ENCODE measurements at regions not wholly inside any gene's neighbourhood (a gene's known extent, or its start where the extent isn't known, plus 50 kb on each side); places are given as distances from the start of the nearest gene placed in this dataset.

DNA sequence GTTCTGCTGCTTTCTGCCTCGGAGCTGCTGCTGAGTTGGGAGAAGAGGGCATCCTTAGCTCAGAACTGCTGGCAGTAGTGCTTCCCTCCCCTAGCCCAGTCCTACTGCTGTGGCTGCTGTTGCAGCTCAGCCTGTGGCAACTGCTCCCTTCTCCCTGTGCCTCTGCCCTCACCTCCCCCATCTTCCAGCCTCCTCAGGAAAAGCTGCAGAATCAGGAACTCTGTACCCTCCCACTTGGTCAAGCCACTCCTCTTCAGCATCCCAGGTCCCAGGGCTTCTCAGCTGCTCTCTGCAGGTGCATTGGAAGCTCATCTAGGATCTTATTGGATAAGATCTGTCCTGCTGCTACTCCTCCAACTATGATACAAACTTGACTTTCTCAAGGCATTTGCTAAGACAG, 316.7 kb downstream of the BRINP2 start:
- H3K18ac ChIP-seq (ENCODE audit: low read length): no peak overlapping the region
- no peak overlapping the region for H2AFZ ChIP-seq (ENCODE audit: insufficient read depth, low read length, poor library complexity)
- no peak overlapping the region for H2BK120ac ChIP-seq (ENCODE audit: insufficient read depth, low read length, poor library complexity)
- no peak overlapping the region for H3K27ac ChIP-seq (ENCODE audit: low read depth, low read length)
- no peak overlapping the region for H2AK5ac ChIP-seq (ENCODE audit: low read length)
- no peaks in the 10 kb centered on the region for H3K79me2 ChIP-seq (ENCODE audit: control insufficient read depth, insufficient read depth, low read length, poor library complexity)
- no peak overlapping the region for H3K23ac ChIP-seq (ENCODE audit: low read length)
- no peak overlapping the region for H4K8ac ChIP-seq (ENCODE audit: low read depth, low read length)
- no peak overlapping the region for H2BK12ac ChIP-seq (ENCODE audit: low read length)
- DNase-seq: no peak
- H3K79me1 ChIP-seq (ENCODE audit: low read length): no peaks in the 10 kb centered on the region
- H3K4me2 ChIP-seq (ENCODE audit: low read length): no peak overlapping the region
- H3K14ac ChIP-seq (ENCODE audit: low read length): no peak overlapping the region
- no peaks in the 10 kb centered on the region for H3K36me3 ChIP-seq (ENCODE audit: control insufficient read depth in 1 of 2, insufficient read depth in 2 of 2, low read length in 2 of 2)
- no CpG with 5 or more reads among the region's 1 CpG for WGBS (ENCODE audit: extremely low coverage, insufficient coverage, insufficient read length)
- H2BK5ac ChIP-seq (ENCODE audit: low read depth, low read length, poor library complexity): no peak overlapping the region
- no peaks in the 10 kb centered on the region for H3K27me3 ChIP-seq (ENCODE audit: insufficient read depth, low read length)
- H4K91ac ChIP-seq (ENCODE audit: low read depth, low read length): no peak overlapping the region
- no peaks in the 10 kb centered on the region for H3K4me1 ChIP-seq (ENCODE audit: control insufficient read depth in 1 of 2, insufficient read depth in 2 of 2, low read length in 2 of 2)
- H3K9me3 ChIP-seq (ENCODE audit: insufficient read depth, low read depth, low read length): no peaks in the 10 kb centered on the region
- H3K9ac ChIP-seq (ENCODE audit: low read length): no peak overlapping the region
- H4K12ac ChIP-seq (ENCODE audit: low read depth, low read length): no peak overlapping the region
- H3K4ac ChIP-seq (ENCODE audit: low read depth, low read length): no peak overlapping the region
- H3K4me3 ChIP-seq (ENCODE audit: low read depth, low read length): no peak overlapping the region

DNA sequence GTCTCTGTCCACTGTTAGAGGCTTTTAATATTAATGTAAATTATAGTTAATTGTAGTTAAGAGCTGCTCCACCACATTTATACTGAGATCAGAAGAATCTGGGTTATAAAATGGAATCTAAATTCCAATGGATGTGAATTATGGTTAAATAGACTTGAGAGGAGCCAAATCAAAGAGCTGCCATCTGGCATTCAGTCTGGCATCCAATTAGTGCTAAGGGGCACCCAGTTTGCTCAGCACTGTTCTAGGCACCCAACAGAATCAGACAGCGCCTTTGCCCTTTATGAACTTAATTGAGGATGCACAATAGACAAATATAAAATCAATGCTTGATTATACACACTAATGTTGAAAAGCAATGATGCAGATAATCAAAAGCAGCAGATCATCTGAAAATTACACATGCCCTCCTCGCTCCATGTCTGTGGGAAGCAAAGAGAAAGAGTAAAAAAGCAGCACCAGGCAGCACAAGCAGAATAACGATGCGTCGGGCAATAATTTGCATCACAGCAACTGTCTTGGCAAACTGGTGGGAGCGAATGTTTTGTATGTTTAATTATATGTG, 310.1 kb downstream of the BRINP2 start:
- H3K79me2 ChIP-seq (ENCODE audit: control insufficient read depth, insufficient read depth, low read length, poor library complexity): no peaks in the 10 kb centered on the region
- H3K4me3 ChIP-seq (ENCODE audit: low read depth, low read length): no peak overlapping the region
- H3K9me3 ChIP-seq (ENCODE audit: insufficient read depth, low read depth, low read length): no peaks in the 10 kb centered on the region
- H3K27ac ChIP-seq (ENCODE audit: low read depth, low read length): no peak overlapping the region
- no peak overlapping the region for H3K9ac ChIP-seq (ENCODE audit: low read length)
- H3K27me3 ChIP-seq (ENCODE audit: insufficient read depth, low read length): no peaks in the 10 kb centered on the region
- H2BK120ac ChIP-seq (ENCODE audit: insufficient read depth, low read length, poor library complexity): no peak overlapping the region
- no peak for DNase-seq
- no peak overlapping the region for H2BK12ac ChIP-seq (ENCODE audit: low read length)
- H3K79me1 ChIP-seq (ENCODE audit: low read length): no peaks in the 10 kb centered on the region
- no peak overlapping the region for H4K12ac ChIP-seq (ENCODE audit: low read depth, low read length)
- no peak overlapping the region for H2AFZ ChIP-seq (ENCODE audit: insufficient read depth, low read length, poor library complexity)
- no peak overlapping the region for H3K23ac ChIP-seq (ENCODE audit: low read length)
- no peak overlapping the region for H4K91ac ChIP-seq (ENCODE audit: low read depth, low read length)
- no peak overlapping the region for H2AK5ac ChIP-seq (ENCODE audit: low read length)
- H3K4me2 ChIP-seq (ENCODE audit: low read length): no peak overlapping the region
- H2BK5ac ChIP-seq (ENCODE audit: low read depth, low read length, poor library complexity): no peak overlapping the region
- H3K4ac ChIP-seq (ENCODE audit: low read depth, low read length): no peak overlapping the region
- no peaks in the 10 kb centered on the region for H3K36me3 ChIP-seq (ENCODE audit: control insufficient read depth in 1 of 2, insufficient read depth in 2 of 2, low read length in 2 of 2)
- no peaks in the 10 kb centered on the region for H3K4me1 ChIP-seq (ENCODE audit: control insufficient read depth in 1 of 2, insufficient read depth in 2 of 2, low read length in 2 of 2)
- no peak overlapping the region for H3K14ac ChIP-seq (ENCODE audit: low read length)
- no CpG with 5 or more reads among the region's 6 CpGs for WGBS (ENCODE audit: extremely low coverage, insufficient coverage, insufficient read length)
- no peak overlapping the region for H3K18ac ChIP-seq (ENCODE audit: low read length)
- no peak overlapping the region for H4K8ac ChIP-seq (ENCODE audit: low read depth, low read length)

DNA sequence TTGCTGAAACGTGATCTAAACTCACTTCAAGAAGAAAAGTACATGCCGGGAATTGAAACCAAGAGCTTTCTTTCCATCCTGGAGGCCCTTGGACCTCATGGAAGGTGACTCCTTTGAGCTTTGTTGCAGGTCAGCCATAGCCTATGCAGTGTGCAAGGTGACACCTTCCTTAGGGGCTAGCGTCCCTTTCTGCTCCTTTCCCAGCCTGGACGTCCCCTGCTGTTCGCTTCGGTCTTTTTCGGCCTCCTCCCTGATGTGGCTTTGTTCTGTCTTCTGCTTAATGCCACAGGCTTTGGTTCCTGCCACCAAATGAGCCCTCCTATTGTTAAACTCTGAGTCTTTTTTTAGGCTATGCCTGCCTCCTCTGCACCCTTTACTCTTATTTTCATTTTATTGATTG, 308.8 kb downstream of the BRINP2 start:
- no peaks in the 10 kb centered on the region for H3K36me3 ChIP-seq (ENCODE audit: control insufficient read depth in 1 of 2, insufficient read depth in 2 of 2, low read length in 2 of 2)
- H4K8ac ChIP-seq (ENCODE audit: low read depth, low read length): no peak overlapping the region
- no peaks in the 10 kb centered on the region for H3K4me1 ChIP-seq (ENCODE audit: control insufficient read depth in 1 of 2, insufficient read depth in 2 of 2, low read length in 2 of 2)
- no peak overlapping the region for H3K4ac ChIP-seq (ENCODE audit: low read depth, low read length)
- no peak overlapping the region for H3K9ac ChIP-seq (ENCODE audit: low read length)
- H3K4me2 ChIP-seq (ENCODE audit: low read length): no peak overlapping the region
- no peak overlapping the region for H2AK5ac ChIP-seq (ENCODE audit: low read length)
- H3K4me3 ChIP-seq (ENCODE audit: low read depth, low read length): no peak overlapping the region
- no peak for DNase-seq
- no peaks in the 10 kb centered on the region for H3K79me2 ChIP-seq (ENCODE audit: control insufficient read depth, insufficient read depth, low read length, poor library complexity)
- no CpG with 5 or more reads among the region's 7 CpGs for WGBS (ENCODE audit: extremely low coverage, insufficient coverage, insufficient read length)
- no peaks in the 10 kb centered on the region for H3K27me3 ChIP-seq (ENCODE audit: insufficient read depth, low read length)
- H2AFZ ChIP-seq (ENCODE audit: insufficient read depth, low read length, poor library complexity): no peak overlapping the region
- H4K91ac ChIP-seq (ENCODE audit: low read depth, low read length): no peak overlapping the region
- no peak overlapping the region for H3K18ac ChIP-seq (ENCODE audit: low read length)
- H2BK120ac ChIP-seq (ENCODE audit: insufficient read depth, low read length, poor library complexity): no peak overlapping the region
- H3K9me3 ChIP-seq (ENCODE audit: insufficient read depth, low read depth, low read length): no peaks in the 10 kb centered on the region
- no peak overlapping the region for H2BK12ac ChIP-seq (ENCODE audit: low read length)
- H4K12ac ChIP-seq (ENCODE audit: low read depth, low read length): no peak overlapping the region
- no peaks in the 10 kb centered on the region for H3K79me1 ChIP-seq (ENCODE audit: low read length)
- no peak overlapping the region for H2BK5ac ChIP-seq (ENCODE audit: low read depth, low read length, poor library complexity)
- no peak overlapping the region for H3K23ac ChIP-seq (ENCODE audit: low read length)
- H3K14ac ChIP-seq (ENCODE audit: low read length): no peak overlapping the region
- no peak overlapping the region for H3K27ac ChIP-seq (ENCODE audit: low read depth, low read length)

DNA sequence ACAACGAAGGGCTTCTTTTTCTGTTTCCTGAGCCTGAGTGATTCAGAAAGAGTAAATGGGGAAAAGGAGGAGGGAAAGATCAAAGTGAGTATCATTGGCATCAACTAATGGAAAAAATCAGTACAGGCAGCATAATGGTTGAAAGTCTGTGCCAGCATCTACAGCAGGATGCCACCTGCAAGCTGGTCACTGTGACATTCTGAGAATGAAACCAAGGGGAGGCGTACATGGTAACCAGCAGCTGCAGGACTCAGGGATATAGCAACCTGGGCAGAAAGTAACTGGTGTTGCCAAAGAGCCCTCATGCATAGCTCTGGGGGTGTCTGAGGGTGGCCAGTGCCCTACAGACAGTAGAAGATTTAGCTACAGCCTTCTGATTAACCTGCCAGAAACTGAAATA, 305.9 kb downstream of the BRINP2 start:
- no peaks in the 10 kb centered on the region for H3K79me1 ChIP-seq (ENCODE audit: low read length)
- H3K4ac ChIP-seq (ENCODE audit: low read depth, low read length): no peak overlapping the region

More for the DNA sequence above, 305.9 kb downstream of the BRINP2 start:
- Histone ChIP-seq H4K8ac (ENCODE audit: low read depth, low read length) (no peak overlapping the region), H3K4me3 (ENCODE audit: low read depth, low read length) (no peak overlapping the region), H3K9ac (ENCODE audit: low read length) (no peak overlapping the region), H3K27ac (ENCODE audit: low read depth, low read length) (no peak overlapping the region), H3K9me3 (ENCODE audit: insufficient read depth, low read depth, low read length) (no peaks in the 10 kb centered on the region), H2AFZ (ENCODE audit: insufficient read depth, low read length, poor library complexity) (no peak overlapping the region), H2AK5ac (ENCODE audit: low read length) (no peak overlapping the region), H3K27me3 (ENCODE audit: insufficient read depth, low read length) (no peaks in the 10 kb centered on the region), H4K91ac (ENCODE audit: low read depth, low read length) (no peak overlapping the region), H3K36me3 (ENCODE audit: control insufficient read depth in 1 of 2, insufficient read depth in 2 of 2, low read length in 2 of 2) (no peaks in the 10 kb centered on the region), H3K4me2 (ENCODE audit: low read length) (no peak overlapping the region), H2BK5ac (ENCODE audit: low read depth, low read length, poor library complexity) (no peak overlapping the region), H3K79me2 (ENCODE audit: control insufficient read depth, insufficient read depth, low read length, poor library complexity) (no peaks in the 10 kb centered on the region), H3K14ac (ENCODE audit: low read length) (no peak overlapping the region), H4K12ac (ENCODE audit: low read depth, low read length) (no peak overlapping the region), H3K4me1 (ENCODE audit: control insufficient read depth in 1 of 2, insufficient read depth in 2 of 2, low read length in 2 of 2) (no peaks in the 10 kb centered on the region), H3K18ac (ENCODE audit: low read length) (no peak overlapping the region), H2BK120ac (ENCODE audit: insufficient read depth, low read length, poor library complexity) (no peak overlapping the region), H2BK12ac (ENCODE audit: low read length) (no peak overlapping the region), H3K23ac (ENCODE audit: low read length) (no peak overlapping the region)
- no CpG with 5 or more reads among the region's 2 CpGs for WGBS (ENCODE audit: extremely low coverage, insufficient coverage, insufficient read length)
- no peak for DNase-seq
